HepG2 (cell line): ENCODE measurements at regions not wholly inside any gene's neighbourhood (a gene's known extent, or its start where the extent isn't known, plus 50 kb on each side); places are given as distances from the start of the nearest gene placed in this dataset.

Experiments used
- ELF1 ChIP-seq: sonication (generic); formaldehyde crosslinking; IDR thresholded peaks from 2 replicates; pipeline ENCODE4 v1.4.0; 2020; ENCODE audit warnings: missing genetic modification reagents
- EZH2 ChIP-seq: conservative IDR thresholded peaks from 2 replicates; pipeline ENCODE4 v1.6.1; 2012; ENCODE audit warnings: mild to moderate bottlenecking, low read depth, low read length, moderate library complexity
- MEIS1 ChIP-seq: sonication (generic); formaldehyde crosslinking; IDR thresholded peaks from 2 replicates; pipeline ENCODE4 v1.9.0; 2021; ENCODE audit warnings: mild to moderate bottlenecking, missing genetic modification reagents, moderate library complexity, borderline replicate concordance
- MTA3 ChIP-seq: sonication (generic); formaldehyde crosslinking; IDR thresholded peaks from 2 replicates; pipeline ENCODE4 v1.4.0; 2020; ENCODE audit warnings: missing genetic modification reagents
- NRL ChIP-seq: sonication (generic); formaldehyde crosslinking; IDR thresholded peaks from 2 replicates; pipeline ENCODE4 v1.5.0; 2020; ENCODE audit warnings: missing genetic modification reagents, mild to moderate bottlenecking, moderate library complexity, borderline replicate concordance
- RNF2 ChIP-seq: fragments of 450-650 bp; conservative IDR thresholded peaks from 2 replicates; pipeline ENCODE4 v1.6.1; 2016; ENCODE audit warnings: low read depth
- SAFB2 ChIP-seq: sonication (generic); formaldehyde crosslinking; IDR thresholded peaks from 2 replicates; pipeline ENCODE4 v1.5.1; 2020; ENCODE audit warnings: missing genetic modification reagents, low read depth, mild to moderate bottlenecking, borderline replicate concordance
- SOX6 ChIP-seq, 2 experiments: fragments of 450-650 bp in 1 of 2; sonication (generic) in 1 of 2; formaldehyde crosslinking in 1 of 2; IDR thresholded peaks; 2 replicates each; pipeline versions ENCODE4 v1.4.0 to v1.6.1; 2017 to 2020; ENCODE audit warnings: antibody characterized with exemption in 1 of 2, mild to moderate bottlenecking in 1 of 2, missing genetic modification reagents in 1 of 2
- ZNF326 ChIP-seq: sonication (generic); formaldehyde crosslinking; IDR thresholded peaks from 2 replicates; pipeline ENCODE4 v1.4.0; 2020; ENCODE audit warnings: missing genetic modification reagents, borderline replicate concordance
- ZNF460 ChIP-seq: sonication (generic); formaldehyde crosslinking; IDR thresholded peaks from 2 replicates; pipeline ENCODE4 v1.5.1; 2020; ENCODE audit warnings: missing genetic modification reagents, mild to moderate bottlenecking, borderline replicate concordance
- ZNF556 ChIP-seq: sonication (generic); formaldehyde crosslinking; IDR thresholded peaks from 2 replicates; pipeline ENCODE4 v1.4.0; 2020; ENCODE audit warnings: mild to moderate bottlenecking, missing genetic modification reagents, borderline replicate concordance
- ZNF713 ChIP-seq: sonication (generic); formaldehyde crosslinking; IDR thresholded peaks from 2 replicates; pipeline ENCODE4 v1.4.0; 2020; ENCODE audit warnings: mild to moderate bottlenecking, missing genetic modification reagents
- TF ChIP-seq, protein P1 (sequence below): sonication (generic); formaldehyde crosslinking; IDR thresholded peaks from 2 replicates; pipeline ENCODE4 v1.4.0; 2020; ENCODE audit warnings: mild to moderate bottlenecking, missing genetic modification reagents
- TF ChIP-seq, protein P2 (sequence below): IDR thresholded peaks from 2 replicates; pipeline ENCODE4 v1.6.1; 2016; ENCODE audit warnings: missing compliant biosample characterization, missing genetic modification reagents, borderline replicate concordance
- TF ChIP-seq, protein P3 (sequence below): sonication (generic); formaldehyde crosslinking; IDR thresholded peaks from 2 replicates; pipeline ENCODE4 v1.5.0; 2020; ENCODE audit warnings: missing genetic modification reagents, mild to moderate bottlenecking, borderline replicate concordance
- TF ChIP-seq, protein P4 (sequence below): sonication (generic); formaldehyde crosslinking; IDR thresholded peaks from 2 replicates; pipeline ENCODE4 v1.4.0; 2020; ENCODE audit warnings: missing genetic modification reagents
- TF ChIP-seq, protein P5 (sequence below): sonication (generic); formaldehyde crosslinking; IDR thresholded peaks from 2 replicates; pipeline ENCODE4 v1.5.0; 2020; ENCODE audit warnings: mild to moderate bottlenecking, missing genetic modification reagents, borderline replicate concordance
- TF ChIP-seq, protein P6 (sequence below): sonication (generic); formaldehyde crosslinking; IDR thresholded peaks from 2 replicates; pipeline ENCODE4 v1.4.0; 2020; ENCODE audit warnings: mild to moderate bottlenecking, missing genetic modification reagents

DNA sequence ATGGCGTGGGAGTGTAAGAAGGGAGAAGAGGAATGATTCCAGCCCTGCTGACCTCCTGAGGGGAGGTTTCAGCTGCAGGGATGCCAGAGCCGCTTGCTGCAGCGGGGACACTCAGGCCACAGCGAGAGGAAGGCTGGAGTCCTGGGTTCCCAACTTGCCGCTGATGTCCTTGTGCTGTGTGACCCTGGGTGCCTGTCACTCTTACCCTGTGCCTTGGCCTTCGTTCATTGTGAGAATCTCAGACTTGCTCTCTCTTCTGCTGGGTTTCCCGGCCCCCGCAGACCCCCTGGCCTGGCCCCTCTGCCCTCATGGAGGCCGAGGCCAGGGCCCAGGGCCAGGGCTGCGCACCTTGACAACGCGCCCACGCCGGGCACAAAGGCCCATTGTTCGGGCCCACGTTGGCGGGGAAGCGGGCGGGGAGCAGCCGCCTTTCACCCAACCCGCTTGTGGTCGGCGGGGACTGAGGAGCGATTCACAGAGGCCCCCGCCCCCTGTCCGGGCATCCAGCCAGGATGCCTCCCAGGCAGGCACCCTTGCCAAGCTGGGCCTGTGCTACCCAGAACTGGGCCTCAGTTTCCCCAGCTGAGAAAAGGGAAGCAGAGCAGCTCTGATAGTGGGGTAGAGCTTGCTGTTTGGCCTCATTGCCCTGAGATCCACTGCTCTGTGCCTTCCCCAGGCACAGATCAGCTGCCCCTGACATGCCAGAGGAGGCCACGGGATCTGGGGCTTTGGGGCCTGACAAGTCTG, 52.4 kb downstream of the CEBPB start (continued):
- TF ChIP-seq NRL (peak; percentile 98), SOX6 (IDR thresholded peaks at IDR 0.05) (no peak), SOX6 (CRISPR knock-in tag; IDR thresholded peaks at IDR 0.05) (peak; percentile 99), ZNF460 (peak; percentile 21; the same call in 1 of the 2 replicates), ELF1 (CRISPR knock-in tag) (peak; percentile 68), ZNF326 (CRISPR knock-in tag) (no peak), EZH2 (no peak), ZNF713 (CRISPR knock-in tag) (no peak), MTA3 (no peak), RNF2 (peak; percentile 85), ZNF556 (CRISPR knock-in tag) (peak; percentile 95; the same call in 1 of the 2 replicates), SAFB2 (CRISPR knock-in tag) (peak; percentile 81; the same call in 1 of the 2 replicates), MEIS1 (peak; percentile 81)
- TF ChIP-seq, protein P1, sequence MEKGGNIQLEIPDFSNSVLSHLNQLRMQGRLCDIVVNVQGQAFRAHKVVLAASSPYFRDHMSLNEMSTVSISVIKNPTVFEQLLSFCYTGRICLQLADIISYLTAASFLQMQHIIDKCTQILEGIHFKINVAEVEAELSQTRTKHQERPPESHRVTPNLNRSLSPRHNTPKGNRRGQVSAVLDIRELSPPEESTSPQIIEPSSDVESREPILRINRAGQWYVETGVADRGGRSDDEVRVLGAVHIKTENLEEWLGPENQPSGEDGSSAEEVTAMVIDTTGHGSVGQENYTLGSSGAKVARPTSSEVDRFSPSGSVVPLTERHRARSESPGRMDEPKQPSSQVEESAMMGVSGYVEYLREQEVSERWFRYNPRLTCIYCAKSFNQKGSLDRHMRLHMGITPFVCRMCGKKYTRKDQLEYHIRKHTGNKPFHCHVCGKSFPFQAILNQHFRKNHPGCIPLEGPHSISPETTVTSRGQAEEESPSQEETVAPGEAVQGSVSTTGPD = 0 out of 2 replicates have a peak, but pooled peaks have one; percentile 46
- TF ChIP-seq, protein P2, sequence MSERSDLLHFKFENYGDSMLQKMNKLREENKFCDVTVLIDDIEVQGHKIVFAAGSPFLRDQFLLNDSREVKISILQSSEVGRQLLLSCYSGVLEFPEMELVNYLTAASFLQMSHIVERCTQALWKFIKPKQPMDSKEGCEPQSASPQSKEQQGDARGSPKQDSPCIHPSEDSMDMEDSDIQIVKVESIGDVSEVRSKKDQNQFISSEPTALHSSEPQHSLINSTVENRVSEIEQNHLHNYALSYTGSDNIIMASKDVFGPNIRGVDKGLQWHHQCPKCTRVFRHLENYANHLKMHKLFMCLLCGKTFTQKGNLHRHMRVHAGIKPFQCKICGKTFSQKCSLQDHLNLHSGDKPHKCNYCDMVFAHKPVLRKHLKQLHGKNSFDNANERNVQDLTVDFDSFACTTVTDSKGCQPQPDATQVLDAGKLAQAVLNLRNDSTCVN = no peak; the same call in 1 of the 2 replicates
- TF ChIP-seq, protein P3, sequence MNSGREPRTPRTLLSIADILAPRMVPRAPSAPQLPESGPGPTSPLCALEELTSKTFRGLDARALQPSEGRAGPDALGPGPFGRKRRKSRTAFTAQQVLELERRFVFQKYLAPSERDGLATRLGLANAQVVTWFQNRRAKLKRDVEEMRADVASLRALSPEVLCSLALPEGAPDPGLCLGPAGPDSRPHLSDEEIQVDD = peak; percentile 81; the same call in 1 of the 2 replicates
- TF ChIP-seq, protein P4, sequence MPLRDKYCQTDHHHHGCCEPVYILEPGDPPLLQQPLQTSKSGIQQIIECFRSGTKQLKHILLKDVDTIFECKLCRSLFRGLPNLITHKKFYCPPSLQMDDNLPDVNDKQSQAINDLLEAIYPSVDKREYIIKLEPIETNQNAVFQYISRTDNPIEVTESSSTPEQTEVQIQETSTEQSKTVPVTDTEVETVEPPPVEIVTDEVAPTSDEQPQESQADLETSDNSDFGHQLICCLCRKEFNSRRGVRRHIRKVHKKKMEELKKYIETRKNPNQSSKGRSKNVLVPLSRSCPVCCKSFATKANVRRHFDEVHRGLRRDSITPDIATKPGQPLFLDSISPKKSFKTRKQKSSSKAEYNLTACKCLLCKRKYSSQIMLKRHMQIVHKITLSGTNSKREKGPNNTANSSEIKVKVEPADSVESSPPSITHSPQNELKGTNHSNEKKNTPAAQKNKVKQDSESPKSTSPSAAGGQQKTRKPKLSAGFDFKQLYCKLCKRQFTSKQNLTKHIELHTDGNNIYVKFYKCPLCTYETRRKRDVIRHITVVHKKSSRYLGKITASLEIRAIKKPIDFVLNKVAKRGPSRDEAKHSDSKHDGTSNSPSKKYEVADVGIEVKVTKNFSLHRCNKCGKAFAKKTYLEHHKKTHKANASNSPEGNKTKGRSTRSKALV (CRISPR knock-in tag) = 0 out of 2 replicates have a peak, but pooled peaks have one; percentile 74
- TF ChIP-seq, protein P5, sequence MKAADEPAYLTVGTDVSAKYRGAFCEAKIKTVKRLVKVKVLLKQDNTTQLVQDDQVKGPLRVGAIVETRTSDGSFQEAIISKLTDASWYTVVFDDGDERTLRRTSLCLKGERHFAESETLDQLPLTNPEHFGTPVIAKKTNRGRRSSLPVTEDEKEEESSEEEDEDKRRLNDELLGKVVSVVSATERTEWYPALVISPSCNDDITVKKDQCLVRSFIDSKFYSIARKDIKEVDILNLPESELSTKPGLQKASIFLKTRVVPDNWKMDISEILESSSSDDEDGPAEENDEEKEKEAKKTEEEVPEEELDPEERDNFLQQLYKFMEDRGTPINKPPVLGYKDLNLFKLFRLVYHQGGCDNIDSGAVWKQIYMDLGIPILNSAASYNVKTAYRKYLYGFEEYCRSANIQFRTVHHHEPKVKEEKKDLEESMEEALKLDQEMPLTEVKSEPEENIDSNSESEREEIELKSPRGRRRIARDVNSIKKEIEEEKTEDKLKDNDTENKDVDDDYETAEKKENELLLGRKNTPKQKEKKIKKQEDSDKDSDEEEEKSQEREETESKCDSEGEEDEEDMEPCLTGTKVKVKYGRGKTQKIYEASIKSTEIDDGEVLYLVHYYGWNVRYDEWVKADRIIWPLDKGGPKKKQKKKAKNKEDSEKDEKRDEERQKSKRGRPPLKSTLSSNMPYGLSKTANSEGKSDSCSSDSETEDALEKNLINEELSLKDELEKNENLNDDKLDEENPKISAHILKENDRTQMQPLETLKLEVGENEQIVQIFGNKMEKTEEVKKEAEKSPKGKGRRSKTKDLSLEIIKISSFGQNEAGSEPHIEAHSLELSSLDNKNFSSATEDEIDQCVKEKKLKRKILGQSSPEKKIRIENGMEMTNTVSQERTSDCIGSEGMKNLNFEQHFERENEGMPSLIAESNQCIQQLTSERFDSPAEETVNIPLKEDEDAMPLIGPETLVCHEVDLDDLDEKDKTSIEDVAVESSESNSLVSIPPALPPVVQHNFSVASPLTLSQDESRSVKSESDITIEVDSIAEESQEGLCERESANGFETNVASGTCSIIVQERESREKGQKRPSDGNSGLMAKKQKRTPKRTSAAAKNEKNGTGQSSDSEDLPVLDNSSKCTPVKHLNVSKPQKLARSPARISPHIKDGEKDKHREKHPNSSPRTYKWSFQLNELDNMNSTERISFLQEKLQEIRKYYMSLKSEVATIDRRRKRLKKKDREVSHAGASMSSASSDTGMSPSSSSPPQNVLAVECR (CRISPR knock-in tag) = peak; percentile 76; the same call in 1 of the 2 replicates
- TF ChIP-seq, protein P6, sequence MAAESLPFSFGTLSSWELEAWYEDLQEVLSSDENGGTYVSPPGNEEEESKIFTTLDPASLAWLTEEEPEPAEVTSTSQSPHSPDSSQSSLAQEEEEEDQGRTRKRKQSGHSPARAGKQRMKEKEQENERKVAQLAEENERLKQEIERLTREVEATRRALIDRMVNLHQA (CRISPR knock-in tag) = no peak
